Coronary artery (tissue), 2 donors: ENCODE measurements at regions not wholly inside any gene's neighbourhood (a gene's known extent, or its start where the extent isn't known, plus 50 kb on each side); places are given as distances from the start of the nearest gene placed in this dataset.
A peak's percentile ranks its signal among the peaks of the same experiment; 100 is the strongest.

Source experiments
- DNase-seq: peaks from one replicate; pipeline ENCODE4 v3.0.0-alpha.2; 2017; ENCODE audit warnings: low spot score
- H3K27ac ChIP-seq, 2 donors: fragments of 200-600 bp; sonication (generic); one replicate each; pipeline ENCODE4 v1.5.1; 2016 to 2019
- H3K4me3 ChIP-seq: fragments of 200-600 bp; sonication (generic); 2 replicates; pipeline ENCODE4 v1.5.1; 2016; ENCODE audit warnings: mild to moderate bottlenecking, moderate library complexity
- CTCF ChIP-seq: fragments of 200-600 bp; sonication (generic); IDR thresholded peaks from one replicate; pipeline ENCODE4 v1.5.1; 2019; ENCODE audit warnings: antibody characterized with exemption

GRCh38 chr10:42956045-42956444 is 120.8 kb upstream of the RET start:
- no peak for DNase-seq
- Histone ChIP-seq H3K27ac (no peak overlapping the region), H3K4me3 (no peak overlapping the region)
- TF ChIP-seq CTCF = no peak

GRCh38 chr10:42958142-42958868 is 118.6 kb upstream of the RET start:
- peak; percentile 43 for DNase-seq
- H3K27ac ChIP-seq = no peak overlapping the region
- no peak overlapping the region for H3K4me3 ChIP-seq
- no peak for TF ChIP-seq CTCF

GRCh38 chr10:42959833-42960232 is 117.0 kb upstream of the RET start:
- Histone ChIP-seq H3K27ac (no peak overlapping the region), H3K4me3 (no peak overlapping the region)
- DNase-seq = peak; percentile 40
- TF ChIP-seq CTCF = no peak

- no peak for TF ChIP-seq CTCF
- Histone ChIP-seq H3K4me3 (no peak overlapping the region), H3K27ac (no peak overlapping the region)
- DNase-seq = peak; percentile 41
Measured at GRCh38 chr10:42960491-42960990, 116.3 kb upstream of the RET start.

- no peak overlapping the region for H3K27ac ChIP-seq
- no peak for TF ChIP-seq CTCF
- no peak overlapping the region for H3K4me3 ChIP-seq
- no peak for DNase-seq
Measured at GRCh38 chr10:42960991-42961795, 115.7 kb upstream of the RET start.

- H3K27ac ChIP-seq = no peak overlapping the region
- no peak overlapping the region for H3K4me3 ChIP-seq
- no peak for DNase-seq
- no peak for TF ChIP-seq CTCF
Measured at GRCh38 chr10:42961796-42962109, 115.1 kb upstream of the RET start.
